Stimulated activated naive B cell treated with anti-CD40 and anti-IgM and Interleukin-4, amounts not matched to agents 10 μg/mL and 1 μg/mL and 100 μg/mL, for 72 hours (primary cell): ENCODE measurements at regions not wholly inside any gene's neighbourhood (a gene's known extent, or its start where the extent isn't known, plus 50 kb on each side); places are given as distances from the start of the nearest gene placed in this dataset.

Experiments
- ATAC-seq, 2 donors: fragments of 150-1000 bp; cut with Tn5 transposase; replicated peaks; 2 replicates each; pipeline ENCODE4 v1.10.0; 2021; ENCODE audit warnings: moderate library complexity in 1 of 2
- DNase-seq: peaks from one replicate; pipeline ENCODE4 v3.0.0; 2021
- H3K27ac Mint-ChIP-seq: one replicate; pipeline ENCODE4 v1.8.0; 2022; ENCODE audit warnings: mild to moderate bottlenecking, mixed read lengths
- H3K27me3 Mint-ChIP-seq, 2 donors: one replicate each; pipeline ENCODE4 v1.8.0; 2022; ENCODE audit warnings: mixed read lengths in 2 of 2
- H3K36me3 Mint-ChIP-seq, 2 donors: one replicate each; pipeline ENCODE4 v1.8.0; 2022; ENCODE audit warnings: mixed read lengths in 2 of 2, mild to moderate bottlenecking in 1 of 2
- H3K4me1 Mint-ChIP-seq, 2 donors: one replicate each; pipeline ENCODE4 v1.8.0; 2022; ENCODE audit warnings: mixed read lengths in 2 of 2, mild to moderate bottlenecking in 1 of 2
- H3K4me3 Mint-ChIP-seq, 2 donors: one replicate each; pipeline ENCODE4 v1.8.0; 2022; ENCODE audit warnings: mild to moderate bottlenecking in 2 of 2, mixed read lengths in 2 of 2, moderate library complexity in 1 of 2
- H3K9me3 Mint-ChIP-seq, 2 donors: one replicate each; pipeline ENCODE4 v1.8.0; 2022; ENCODE audit warnings: mixed read lengths in 2 of 2, mild to moderate bottlenecking in 1 of 2

DNA sequence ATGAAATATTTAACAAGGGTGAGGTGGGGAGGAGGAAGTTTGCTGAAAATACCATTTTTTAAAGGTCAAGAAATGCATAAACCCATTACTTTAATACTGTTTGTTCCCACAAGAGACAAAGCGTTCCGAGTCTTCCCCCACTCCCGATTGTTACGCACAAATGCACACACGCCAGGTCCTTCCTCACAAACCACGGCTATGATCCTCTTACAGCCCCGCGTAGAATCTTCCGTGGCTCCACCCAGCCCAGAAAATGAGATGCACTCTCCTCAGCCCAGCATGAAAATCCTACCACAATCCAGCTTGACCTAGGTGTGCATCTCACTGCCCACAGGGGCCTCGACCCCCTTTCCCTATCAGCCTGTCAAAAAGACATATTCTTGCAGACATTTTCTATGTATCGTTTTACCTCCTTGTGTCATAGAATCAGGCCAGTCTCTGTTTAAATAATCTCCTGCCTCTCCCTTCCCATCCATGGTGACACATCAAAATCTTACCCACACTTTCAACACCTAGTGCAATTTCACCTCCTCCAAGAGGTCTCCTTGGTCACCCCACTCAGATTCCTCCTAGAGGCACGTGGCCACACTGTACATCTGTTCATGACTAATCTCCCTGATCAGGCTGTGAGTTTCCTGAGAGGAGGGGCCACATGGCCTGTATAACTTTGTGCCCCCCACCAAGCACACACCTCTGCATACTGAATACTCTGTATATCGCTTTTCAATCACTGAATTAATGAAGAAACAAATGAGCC is 491.0 kb upstream of the KLHL29 start:
- H3K9me3 Mint-ChIP-seq: no peaks in the 10 kb centered on the region

DNA sequence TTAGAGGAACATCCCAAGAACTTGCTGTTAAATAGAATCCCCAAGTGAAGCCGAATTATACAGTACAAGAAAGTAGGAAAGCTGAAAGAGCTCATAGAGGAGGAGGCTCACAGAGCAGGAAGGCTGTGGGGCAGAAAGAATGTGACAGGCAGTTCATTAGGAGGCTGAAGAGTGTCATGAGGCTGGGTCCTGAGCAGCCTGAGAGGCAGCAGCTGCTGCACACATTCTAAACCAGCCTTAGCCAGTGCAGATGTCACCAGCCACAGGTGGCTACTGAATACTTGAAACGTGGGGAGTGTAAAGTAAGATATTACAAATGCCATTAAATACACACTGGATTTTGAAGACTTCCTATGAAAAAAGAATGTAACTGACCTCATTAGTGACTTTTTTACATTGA is 490.2 kb upstream of the KLHL29 start:
- ATAC-seq (no peak), DNase-seq (no peak)
- Mint-ChIP-seq H3K27me3 (peaks cover 0 to 4% of the 10 kb centered on the region in 2 donors), H3K4me3 (no peak overlapping the region), H3K27ac (no peak overlapping the region), H3K36me3 (no peaks in the 10 kb centered on the region), H3K9me3 (peaks cover 0 to 1% of the 10 kb centered on the region in 2 donors), H3K4me1 (no peaks in the 10 kb centered on the region)

More for the DNA sequence above, 491.0 kb upstream of the KLHL29 start:
- H3K4me3 Mint-ChIP-seq: no peak overlapping the region
- H3K36me3 Mint-ChIP-seq: no peaks in the 10 kb centered on the region
- H3K27ac Mint-ChIP-seq: no peak overlapping the region
- H3K27me3 Mint-ChIP-seq: no peaks in the 10 kb centered on the region
- DNase-seq (no peak), ATAC-seq (no peak)
- no peaks in the 10 kb centered on the region for H3K4me1 Mint-ChIP-seq

DNA sequence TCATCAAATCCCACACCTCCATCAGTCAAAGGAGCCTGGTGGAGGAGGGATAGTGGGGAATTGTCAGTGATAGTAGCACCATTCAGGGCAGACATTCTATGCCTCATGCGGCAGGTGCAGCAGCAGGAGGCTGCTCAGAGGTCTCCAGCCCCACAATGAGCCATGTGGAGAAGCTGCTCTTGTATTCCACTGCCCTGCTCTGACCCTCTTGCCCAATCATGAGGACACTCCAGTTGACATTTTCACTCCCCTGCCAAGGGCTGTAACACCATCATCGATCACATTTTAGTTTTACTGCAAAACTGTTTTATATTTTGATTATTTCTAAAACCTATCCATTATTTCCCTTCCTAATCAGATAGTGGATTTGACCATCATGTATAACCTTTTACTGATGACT is 487.6 kb upstream of the KLHL29 start:
- Mint-ChIP-seq H3K4me1 (no peaks in the 10 kb centered on the region), H3K27ac (no peak overlapping the region), H3K36me3 (no peaks in the 10 kb centered on the region), H3K4me3 (no peak overlapping the region), H3K27me3 (peaks cover 0 to 5% of the 10 kb centered on the region in 2 donors), H3K9me3 (peaks cover 0 to 1% of the 10 kb centered on the region in 2 donors)
- no peak for ATAC-seq
- no peak for DNase-seq

DNA sequence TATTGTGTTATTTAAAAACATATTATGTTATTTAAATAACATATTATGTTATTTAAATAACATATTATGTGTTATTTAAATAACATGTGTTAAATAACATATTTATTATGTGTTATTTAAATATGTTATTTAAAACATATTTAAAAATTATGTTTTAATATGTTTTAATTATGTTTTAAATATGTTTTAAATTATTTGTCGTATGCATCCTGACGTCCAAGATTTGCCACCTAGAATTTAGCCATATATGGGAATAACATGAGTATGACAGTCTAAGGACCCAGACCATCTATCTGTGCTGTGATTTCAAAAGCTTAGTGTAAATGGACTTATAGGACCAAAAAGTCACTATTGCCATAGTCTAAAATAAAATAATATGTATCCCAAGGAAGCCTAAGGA is 484.3 kb upstream of the KLHL29 start:
- Mint-ChIP-seq H3K36me3 (no peaks in the 10 kb centered on the region), H3K4me1 (no peaks in the 10 kb centered on the region), H3K4me3 (no peak overlapping the region), H3K27ac (no peak overlapping the region), H3K9me3 (peaks cover 0 to 1% of the 10 kb centered on the region in 2 donors), H3K27me3 (peaks cover 0 to 5% of the 10 kb centered on the region in 2 donors)
- DNase-seq: no peak
- no peak for ATAC-seq

DNA sequence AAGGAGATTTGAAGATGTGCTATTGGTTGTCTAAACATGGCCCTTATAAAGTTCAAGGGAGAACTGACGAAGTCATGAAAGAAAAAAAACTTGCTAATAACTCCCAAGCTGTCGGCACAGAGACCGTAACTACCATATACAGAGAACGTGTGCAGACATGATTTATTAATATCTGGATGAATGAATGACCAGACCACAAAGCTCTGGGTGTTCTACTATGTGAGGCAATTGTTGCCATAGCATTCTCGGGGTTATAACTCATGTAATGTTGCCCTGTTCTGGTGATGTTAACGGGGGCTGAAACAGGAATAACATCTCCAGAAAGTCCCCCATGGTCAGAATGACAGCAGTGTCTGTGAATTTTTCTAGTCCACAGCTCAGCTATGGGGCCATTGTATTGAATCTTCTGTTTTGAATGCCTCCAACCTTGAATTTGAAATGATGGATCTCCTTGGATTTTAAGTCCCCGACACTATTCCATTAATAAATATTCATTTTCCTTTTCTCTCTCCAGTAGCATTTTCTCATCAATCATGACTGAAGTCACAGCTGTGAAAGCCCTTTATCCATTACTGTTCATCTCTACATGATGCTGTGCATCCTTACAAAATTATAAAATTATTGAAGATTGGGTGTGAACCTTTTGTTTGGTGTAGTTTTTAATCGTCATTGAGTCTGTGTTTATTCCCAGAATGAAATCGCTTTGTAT is 483.4 kb upstream of the KLHL29 start:
- ATAC-seq: no peak
- no peak overlapping the region for H3K27ac Mint-ChIP-seq
- no peak overlapping the region for H3K4me3 Mint-ChIP-seq
- peaks cover 0 to 1% of the 10 kb centered on the region in 2 donors for H3K9me3 Mint-ChIP-seq
- no peaks in the 10 kb centered on the region for H3K36me3 Mint-ChIP-seq
- no peak for DNase-seq
- no peaks in the 10 kb centered on the region for H3K4me1 Mint-ChIP-seq
- H3K27me3 Mint-ChIP-seq: peaks cover 0 to 5% of the 10 kb centered on the region in 2 donors

DNA sequence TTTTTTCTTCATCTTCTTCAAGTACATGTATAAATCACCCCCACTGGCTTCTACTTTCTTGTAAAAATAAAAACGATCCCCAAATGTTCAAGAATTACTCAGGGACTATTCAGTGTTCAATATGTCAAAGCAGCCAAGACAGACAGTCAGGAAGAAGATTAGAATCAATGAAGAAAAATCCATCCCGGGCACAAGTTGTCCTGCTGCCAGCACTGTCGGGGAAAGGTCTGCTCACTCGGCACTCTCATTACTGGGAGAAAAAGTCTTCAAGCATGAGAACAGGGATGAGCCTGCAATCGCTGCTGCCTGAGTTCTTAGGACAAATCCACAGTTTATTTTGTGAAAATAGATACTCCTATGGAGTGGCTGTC is 482.8 kb upstream of the KLHL29 start:
- no peak overlapping the region for H3K4me3 Mint-ChIP-seq
- no peak overlapping the region for H3K27ac Mint-ChIP-seq
- peaks cover 0 to 1% of the 10 kb centered on the region in 2 donors for H3K9me3 Mint-ChIP-seq
- peaks cover 0 to 5% of the 10 kb centered on the region in 2 donors for H3K27me3 Mint-ChIP-seq
- no peak for ATAC-seq
- no peaks in the 10 kb centered on the region for H3K36me3 Mint-ChIP-seq
- no peaks in the 10 kb centered on the region for H3K4me1 Mint-ChIP-seq
- DNase-seq: no peak

DNA sequence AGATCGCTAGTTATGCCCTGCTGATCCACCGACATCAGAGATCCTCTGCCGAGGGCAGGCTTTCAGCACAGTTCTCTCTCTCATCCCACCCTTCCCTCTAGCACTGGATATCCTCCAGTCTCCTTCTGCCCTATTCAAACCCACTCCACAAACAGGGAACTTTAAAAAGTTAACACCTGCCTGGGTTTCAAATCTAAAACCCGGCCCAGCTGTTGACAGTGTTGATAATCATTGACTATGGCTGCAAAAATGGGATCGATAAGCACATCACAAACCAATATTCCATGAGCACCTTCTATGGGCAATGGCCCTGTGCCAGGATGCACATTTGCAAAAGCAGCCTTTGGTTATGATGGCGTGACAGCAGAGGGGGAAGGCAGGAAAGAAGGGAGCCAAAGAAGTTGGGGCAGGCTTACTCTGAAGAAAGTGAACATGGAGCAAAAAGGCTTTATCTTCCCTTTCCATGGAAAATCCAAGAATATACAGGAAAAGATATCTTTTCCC is 482.3 kb upstream of the KLHL29 start:
- peaks cover 0 to 5% of the 10 kb centered on the region in 2 donors for H3K27me3 Mint-ChIP-seq
- no peaks in the 10 kb centered on the region for H3K4me1 Mint-ChIP-seq
- DNase-seq: no peak
- no peak overlapping the region for H3K27ac Mint-ChIP-seq
- peaks cover 0 to 1% of the 10 kb centered on the region in 2 donors for H3K9me3 Mint-ChIP-seq
- no peaks in the 10 kb centered on the region for H3K36me3 Mint-ChIP-seq
- H3K4me3 Mint-ChIP-seq: no peak overlapping the region
- no peak for ATAC-seq

DNA sequence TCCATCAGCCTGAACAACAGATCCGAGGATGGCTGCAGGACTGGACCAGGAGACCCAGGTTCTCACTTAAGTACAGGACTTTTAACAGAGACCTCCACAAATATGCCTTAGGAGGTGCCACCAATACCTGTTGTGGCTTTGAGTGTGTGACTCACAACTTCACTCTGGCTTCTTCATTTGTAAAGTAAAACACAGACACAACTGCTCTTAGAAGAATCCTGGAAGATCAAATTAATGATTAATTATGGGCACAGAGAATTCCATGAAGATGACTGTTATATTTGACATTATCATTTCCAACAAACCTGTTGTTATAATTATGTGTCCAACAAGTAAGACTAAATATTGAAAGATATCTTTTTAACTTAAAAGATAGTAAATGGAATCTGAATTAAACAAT is 481.4 kb upstream of the KLHL29 start:
- H3K4me3 Mint-ChIP-seq: no peak overlapping the region
- H3K4me1 Mint-ChIP-seq: no peaks in the 10 kb centered on the region
- H3K27me3 Mint-ChIP-seq: peaks cover 0 to 5% of the 10 kb centered on the region in 2 donors
- no peak overlapping the region for H3K27ac Mint-ChIP-seq
- no peak for DNase-seq
- no peak for ATAC-seq
- peaks cover 0 to 1% of the 10 kb centered on the region in 2 donors for H3K9me3 Mint-ChIP-seq
- H3K36me3 Mint-ChIP-seq: no peaks in the 10 kb centered on the region

DNA sequence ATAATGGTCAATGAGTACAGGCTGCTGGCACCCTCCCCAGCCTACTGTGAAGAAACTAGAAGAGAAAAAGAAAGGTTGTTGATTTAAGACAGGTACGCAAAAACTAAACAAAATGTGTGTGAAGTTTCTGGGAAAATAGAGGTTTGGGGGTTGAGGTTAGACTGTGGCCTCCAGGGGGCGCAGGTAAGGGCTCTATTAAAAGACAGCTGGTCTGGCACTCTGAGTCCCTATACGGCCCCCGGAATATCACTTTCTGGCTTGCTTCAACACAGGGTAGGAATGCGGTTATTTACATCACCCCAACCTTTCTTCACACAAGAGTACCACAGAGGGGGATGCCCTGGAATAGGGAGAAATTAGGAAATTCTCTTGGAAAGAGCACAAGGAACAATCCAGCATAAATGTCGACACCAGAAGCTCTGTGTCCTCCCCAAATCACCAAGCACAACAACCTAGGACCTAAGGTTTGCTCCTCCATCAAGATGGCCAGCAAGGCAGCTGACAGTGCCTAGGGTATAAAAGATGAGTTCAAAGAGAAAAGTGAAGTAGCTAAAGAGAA is 480.8 kb upstream of the KLHL29 start:
- no peak overlapping the region for H3K27ac Mint-ChIP-seq
- no peak for DNase-seq
- peaks cover 0 to 1% of the 10 kb centered on the region in 2 donors for H3K9me3 Mint-ChIP-seq
- H3K4me1 Mint-ChIP-seq: no peaks in the 10 kb centered on the region
- H3K4me3 Mint-ChIP-seq: no peak overlapping the region
- peaks cover 0 to 5% of the 10 kb centered on the region in 2 donors for H3K27me3 Mint-ChIP-seq
- H3K36me3 Mint-ChIP-seq: no peaks in the 10 kb centered on the region
- ATAC-seq: no peak

DNA sequence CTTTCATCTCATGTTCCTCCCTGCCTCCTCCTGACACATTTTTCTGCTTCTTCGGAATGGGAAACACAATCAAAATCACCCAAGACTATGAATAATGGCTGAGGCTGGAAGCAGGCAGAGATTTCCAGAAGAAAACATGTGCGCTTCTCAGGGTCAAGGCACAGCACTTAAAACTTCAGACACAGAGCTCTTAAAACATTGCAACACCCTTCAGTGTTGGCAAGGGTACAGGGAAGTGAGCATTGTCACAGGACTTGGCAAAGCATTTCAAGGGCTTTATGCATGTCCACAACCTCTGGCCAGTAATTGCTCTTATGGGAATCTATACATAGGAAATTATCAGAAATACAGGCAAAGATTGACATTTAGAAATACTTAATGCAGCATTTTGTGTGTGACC is 477.6 kb upstream of the KLHL29 start:
- Mint-ChIP-seq H3K9me3 (no peaks in the 10 kb centered on the region), H3K4me3 (no peak overlapping the region), H3K4me1 (no peaks in the 10 kb centered on the region), H3K27ac (no peak overlapping the region), H3K36me3 (no peaks in the 10 kb centered on the region), H3K27me3 (no peaks in the 10 kb centered on the region)
- DNase-seq: no peak
- ATAC-seq: no peak

DNA sequence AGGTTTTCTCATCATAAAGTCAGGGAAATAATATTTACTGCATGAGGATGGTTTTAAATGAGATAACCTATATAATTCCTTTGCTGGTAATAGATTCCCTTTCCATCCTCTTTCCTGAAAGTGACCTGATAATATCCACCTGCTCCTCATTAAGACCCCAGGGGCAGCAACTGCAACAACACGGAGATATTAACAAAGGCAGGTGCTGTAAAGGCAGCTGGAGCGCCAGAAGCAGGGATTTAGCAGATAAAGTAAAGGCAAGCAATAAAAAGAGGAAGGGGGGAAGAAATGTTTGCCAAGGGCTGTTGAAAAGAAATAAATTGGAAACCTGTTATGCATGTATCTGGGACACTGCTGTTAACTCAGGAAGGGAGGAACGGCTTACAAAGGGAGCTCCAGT is 472.6 kb upstream of the KLHL29 start:
- DNase-seq (no peak), ATAC-seq (no peak)
- Mint-ChIP-seq H3K4me3 (no peak overlapping the region), H3K4me1 (no peaks in the 10 kb centered on the region), H3K36me3 (no peaks in the 10 kb centered on the region), H3K27me3 (no peaks in the 10 kb centered on the region), H3K27ac (no peak overlapping the region), H3K9me3 (peaks cover 0 to 2% of the 10 kb centered on the region in 2 donors)

DNA sequence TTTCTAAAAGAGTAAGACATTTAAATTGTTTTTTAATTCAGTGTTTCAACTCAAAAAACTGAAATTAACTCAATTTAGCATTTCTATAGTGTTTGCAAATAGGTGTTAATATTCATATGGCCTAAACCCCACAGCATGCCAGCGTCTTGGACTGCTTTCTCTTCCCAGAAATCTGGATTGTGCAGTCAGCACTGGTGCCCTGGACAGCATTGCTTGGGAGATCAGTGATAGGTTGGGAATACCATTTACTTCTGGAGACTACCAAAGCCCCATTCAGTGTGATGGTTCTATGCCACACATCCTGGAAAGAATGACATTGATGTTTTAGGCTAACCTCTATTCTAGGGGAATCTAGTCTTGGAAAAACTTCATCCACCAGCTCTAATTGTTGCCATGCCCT is 455.0 kb upstream of the KLHL29 start:
- no peaks in the 10 kb centered on the region for H3K27me3 Mint-ChIP-seq
- DNase-seq (no peak), ATAC-seq (no peak)
- H3K27ac Mint-ChIP-seq: no peak overlapping the region
- H3K4me1 Mint-ChIP-seq: no peaks in the 10 kb centered on the region
- H3K9me3 Mint-ChIP-seq: peaks cover 0 to 4% of the 10 kb centered on the region in 2 donors
- no peaks in the 10 kb centered on the region for H3K36me3 Mint-ChIP-seq
- H3K4me3 Mint-ChIP-seq: no peak overlapping the region

DNA sequence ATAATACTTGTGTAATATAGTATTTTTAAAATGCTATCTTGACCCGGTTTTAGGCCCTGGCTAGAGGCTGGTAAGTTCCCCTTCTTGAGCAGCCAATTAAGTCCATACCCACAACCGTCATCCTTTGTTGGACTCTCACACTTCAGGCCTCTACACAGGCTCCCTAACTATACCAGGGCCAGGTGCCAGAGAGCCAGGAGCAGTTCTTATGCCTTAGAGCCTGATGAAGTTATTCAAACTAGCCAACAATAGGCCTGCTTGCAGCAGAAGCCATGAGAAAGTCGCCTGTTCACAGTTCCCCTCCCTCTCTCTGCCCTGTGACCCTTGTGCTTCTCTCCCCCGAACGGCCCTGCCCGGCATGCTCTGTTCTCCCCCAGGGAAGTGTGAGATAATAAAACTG is 454.2 kb upstream of the KLHL29 start:
- Mint-ChIP-seq H3K27me3 (no peaks in the 10 kb centered on the region), H3K36me3 (no peaks in the 10 kb centered on the region), H3K27ac (no peak overlapping the region), H3K4me1 (no peaks in the 10 kb centered on the region), H3K9me3 (peaks cover 0 to 2% of the 10 kb centered on the region in 2 donors), H3K4me3 (no peak overlapping the region)
- ATAC-seq (no peak), DNase-seq (no peak)

DNA sequence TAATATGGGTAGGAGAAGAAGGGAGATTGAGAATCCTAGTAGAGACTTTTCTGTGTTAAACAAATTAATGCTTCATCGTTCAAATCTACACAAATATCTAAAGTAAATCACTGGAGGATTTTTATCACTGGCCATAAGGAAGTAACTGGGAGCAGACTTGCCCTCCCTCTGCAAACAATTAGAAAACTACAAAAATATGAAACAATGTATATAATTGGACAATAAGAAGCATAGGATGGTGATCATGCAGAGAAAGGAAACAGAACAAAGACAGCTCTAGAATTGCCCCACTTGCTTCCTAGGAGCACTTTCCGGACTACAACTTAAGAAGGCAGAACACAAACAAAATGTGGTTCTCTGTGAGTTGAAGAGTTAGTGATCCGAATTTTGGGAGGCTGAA is 452.7 kb upstream of the KLHL29 start:
- H3K27ac Mint-ChIP-seq: no peak overlapping the region
- peaks cover 0 to 2% of the 10 kb centered on the region in 2 donors for H3K9me3 Mint-ChIP-seq
- ATAC-seq (no peak), DNase-seq (no peak)
- H3K4me1 Mint-ChIP-seq: no peaks in the 10 kb centered on the region
- H3K27me3 Mint-ChIP-seq: no peaks in the 10 kb centered on the region
- H3K4me3 Mint-ChIP-seq: no peak overlapping the region
- H3K36me3 Mint-ChIP-seq: no peaks in the 10 kb centered on the region

DNA sequence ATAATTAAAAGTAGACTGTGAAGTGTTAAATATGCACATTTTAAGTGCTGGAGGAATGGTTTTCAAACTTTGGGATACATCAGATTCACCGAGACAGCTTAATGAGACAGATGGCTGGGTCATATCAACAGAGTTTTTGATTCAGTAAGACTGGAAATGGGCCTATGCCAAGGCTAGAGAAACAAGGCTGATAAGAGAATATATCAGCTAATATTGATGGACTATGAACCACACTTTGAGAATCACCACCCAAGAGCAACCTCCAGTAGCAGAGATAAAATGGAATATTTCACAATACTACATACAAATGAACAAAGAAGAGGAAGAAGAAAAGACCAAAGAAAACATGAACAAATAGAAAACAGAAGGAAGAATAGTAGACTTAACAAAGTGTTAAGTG is 450.2 kb upstream of the KLHL29 start:
- Mint-ChIP-seq H3K27ac (no peak overlapping the region), H3K27me3 (no peaks in the 10 kb centered on the region), H3K36me3 (no peaks in the 10 kb centered on the region), H3K4me3 (no peak overlapping the region), H3K4me1 (no peaks in the 10 kb centered on the region), H3K9me3 (peaks cover 0 to 2% of the 10 kb centered on the region in 2 donors)
- DNase-seq (no peak), ATAC-seq (no peak)
